Esophagus squamous epithelium (tissue), 4 donors: ENCODE measurements at regions not wholly inside any gene's neighbourhood (a gene's known extent, or its start where the extent isn't known, plus 50 kb on each side); places are given as distances from the start of the nearest gene placed in this dataset.

Source experiments
- CTCF ChIP-seq, 6 experiments: fragments of 450-650 bp in 4 of 6; fragments of 200-600 bp in 2 of 6; sonication (generic) in 2 of 6; IDR thresholded peaks; one replicate each; pipeline ENCODE4 v1.5.1; 2016 to 2019; ENCODE audit warnings: antibody characterized with exemption in 6 of 6, mild to moderate bottlenecking in 4 of 6, moderate library complexity in 4 of 6
- POLR2A ChIP-seq, 4 donors: fragments of 450-650 bp; IDR thresholded peaks; one replicate each; pipeline ENCODE4 v1.6.1; 2017; ENCODE audit warnings: antibody characterized with exemption in 4 of 4, mild to moderate bottlenecking in 4 of 4, moderate library complexity in 3 of 4

GRCh38 chr1:100794748-100795645, 75.5 kb downstream of the VCAM1 start:
- no peak for TF ChIP-seq CTCF (IDR thresholded peaks at IDR 0.05)
- no peak for TF ChIP-seq POLR2A (IDR thresholded peaks at IDR 0.05)
